HG02678 (cell line): ENCODE measurements at regions not wholly inside any gene's neighbourhood (a gene's known extent, or its start where the extent isn't known, plus 50 kb on each side); places are given as distances from the start of the nearest gene placed in this dataset.
"Not testable (repeated sequence)": the region's sequence is repeated elsewhere in the genome, so short reads cannot be mapped to it uniquely, and the experiment has no call there.

Experiments
- ATAC-seq: cut with Tn5 transposase; IDR thresholded peaks from one replicate; pipeline ENCODE4 v1.9.1; 2021; ENCODE audit warnings: mild to moderate bottlenecking, moderate library complexity; ENCODE audit not compliant: unreplicated experiment

GRCh38 chrX:39264023-39264422 lies 462.8 kb downstream of the MID1IP1 start:
- no peak for ATAC-seq

GRCh38 chrX:39267176-39267575 lies 465.9 kb downstream of the MID1IP1 start:
- ATAC-seq = no peak

- no peak for ATAC-seq
These were observed 466.9 kb downstream of the MID1IP1 start for GRCh38 chrX:39268207-39268606.

- no peak for ATAC-seq
These were observed 474.3 kb downstream of the MID1IP1 start for GRCh38 chrX:39275500-39276068.

GRCh38 chrX:39277685-39278390 lies 476.6 kb downstream of the MID1IP1 start:
- ATAC-seq = not testable (repeated sequence)

GRCh38 chrX:39283239-39283638 lies 482.0 kb downstream of the MID1IP1 start:
- ATAC-seq = no peak

- ATAC-seq = no peak
These were observed 487.3 kb downstream of the MID1IP1 start for GRCh38 chrX:39288592-39288991.

- ATAC-seq = no peak
These were observed 488.6 kb downstream of the MID1IP1 start for GRCh38 chrX:39289827-39290226.

- ATAC-seq = no peak
These were observed 491.9 kb downstream of the MID1IP1 start for GRCh38 chrX:39293203-39293602.

GRCh38 chrX:39296472-39296871 lies 495.2 kb downstream of the MID1IP1 start:
- ATAC-seq = no peak

- ATAC-seq = no peak
These were observed 497.6 kb downstream of the MID1IP1 start for GRCh38 chrX:39298821-39299220.

GRCh38 chrX:39299615-39300014 lies 498.4 kb downstream of the MID1IP1 start:
- ATAC-seq = no peak

GRCh38 chrX:39301036-39301435 lies 499.8 kb downstream of the MID1IP1 start:
- ATAC-seq = no peak

- no peak for ATAC-seq
These were observed 501.6 kb downstream of the MID1IP1 start for GRCh38 chrX:39302838-39303237.

- no peak for ATAC-seq
These were observed 503.5 kb downstream of the MID1IP1 start for GRCh38 chrX:39304746-39305145.

GRCh38 chrX:39307488-39307887 lies 506.2 kb downstream of the MID1IP1 start:
- ATAC-seq = no peak

GRCh38 chrX:39308126-39308525 lies 506.9 kb downstream of the MID1IP1 start:
- ATAC-seq = no peak

GRCh38 chrX:39309018-39309635 lies 507.9 kb downstream of the MID1IP1 start:
- ATAC-seq = no peak

GRCh38 chrX:39309721-39310152 lies 508.5 kb downstream of the MID1IP1 start:
- no peak for ATAC-seq

GRCh38 chrX:39310891-39311290 lies 509.6 kb downstream of the MID1IP1 start:
- no peak for ATAC-seq

- ATAC-seq = no peak
These were observed 510.4 kb downstream of the MID1IP1 start for GRCh38 chrX:39311646-39312045.

GRCh38 chrX:39313146-39313545 lies 511.9 kb downstream of the MID1IP1 start:
- no peak for ATAC-seq
